Ovary (tissue), 7 donors: ENCODE measurements at regions not wholly inside any gene's neighbourhood (a gene's known extent, or its start where the extent isn't known, plus 50 kb on each side); places are given as distances from the start of the nearest gene placed in this dataset.

Experiments
- DNase-seq, 5 donors: peaks; one replicate each; pipeline ENCODE4 v3.0.0-alpha.2; 2019 to 2020
- H3K27ac ChIP-seq, 2 donors: fragments of 200-600 bp; one replicate each; pipeline versions ENCODE4 v1.5.1 to v1.8.0; 2019 to 2022
- H3K27me3 ChIP-seq: fragments of 200-600 bp; one replicate; pipeline ENCODE4 v1.8.0; 2022
- H3K36me3 ChIP-seq: fragments of 200-600 bp; sonication (generic); one replicate; pipeline ENCODE4 v1.5.1; 2019
- H3K4me1 ChIP-seq: one replicate; pipeline ENCODE4 v1.8.1; 2013; ENCODE audit warnings: mild to moderate bottlenecking, moderate library complexity; ENCODE audit not compliant: insufficient read depth
- H3K4me3 ChIP-seq: fragments of 200-600 bp; sonication (generic); one replicate; pipeline ENCODE4 v1.5.1; 2017
- H3K9me3 ChIP-seq, 2 donors: fragments of 200-600 bp in 1 of 2; sonication (generic) in 1 of 2; one replicate each; pipeline versions ENCODE4 v1.5.1 to v1.8.1; 2013 to 2019; ENCODE audit warnings: mild to moderate bottlenecking in 1 of 2, moderate library complexity in 1 of 2
- CTCF ChIP-seq, 3 donors: fragments of 450-650 bp in 2 of 3; fragments of 200-600 bp in 1 of 3; IDR thresholded peaks; one replicate each; pipeline versions ENCODE4 v1.5.1 to v1.8.0; 2016 to 2022; ENCODE audit warnings: antibody characterized with exemption in 3 of 3, mild to moderate bottlenecking in 1 of 3
- EP300 ChIP-seq: sonication (generic); formaldehyde crosslinking; IDR thresholded peaks from one replicate; pipeline ENCODE4 v1.6.1; 2017; ENCODE audit warnings: antibody characterized with exemption
- POLR2A ChIP-seq: fragments of 450-650 bp; IDR thresholded peaks from one replicate; pipeline ENCODE4 v1.6.1; 2017; ENCODE audit warnings: antibody characterized with exemption, mild to moderate bottlenecking, moderate library complexity
- WGBS, 3 donors: extraction: QIAGEN DNeasy Blood & Tissue Kit in 1 of 3; methylation state at CpG; one replicate each; pipeline versions ENCODE4 v1.1.5 to v1.1.7; 2013 to 2017; 5-methylcytosine and 5-hydroxymethylcytosine counted together
- intact Hi-C, 4 donors: fragments of 100-400 bp; cut with DNase I; formaldehyde crosslinking; loops; one replicate each; pipeline versions ENCODE4 v1.11.0 to v1.15.1; 2022 to 2023
- donor health status: DM: no; HTN: no; CAD: no; lungs with moderate emphysema.
- donor health status: DM: no; HTN: no; CAD: no.
- donor health status: Bipolar disorder and iron deficiency.
- donor health status: DM: no; HTN: no; CAD: no.
- donor health status: DM: yes; HTN: yes; CAD: no.

GRCh38 chr12:107253361-107253760 is 160.0 kb upstream of the CRY1 start:
- intact Hi-C loops = no loop called here
- 63 to 86% (median 85%) methylated on average over 1 of the region's 1 CpG for WGBS, 3 donors
- Histone ChIP-seq H3K27me3 (no peaks in the 10 kb centered on the region), H3K27ac (no peak overlapping the region), H3K4me3 (no peak overlapping the region), H3K36me3 (no peaks in the 10 kb centered on the region), H3K4me1 (no peaks in the 10 kb centered on the region), H3K9me3 (no peaks in the 10 kb centered on the region)
- TF ChIP-seq EP300 (no peak), POLR2A (no peak), CTCF (IDR thresholded peaks at IDR 0.05) (no peak)
- DNase-seq = no peak

GRCh38 chr12:107254258-107254856 is 161.0 kb upstream of the CRY1 start:
- TF ChIP-seq POLR2A (no peak), EP300 (no peak), CTCF (IDR thresholded peaks at IDR 0.05) (no peak)
- Histone ChIP-seq H3K27me3 (no peaks in the 10 kb centered on the region), H3K27ac (no peak overlapping the region), H3K4me3 (no peak overlapping the region), H3K4me1 (no peaks in the 10 kb centered on the region), H3K9me3 (no peaks in the 10 kb centered on the region), H3K36me3 (no peaks in the 10 kb centered on the region)
- WGBS, 3 donors = 43 to 64% (median 55%) methylated on average over 5 of the region's 5 CpGs
- intact Hi-C loops = no loop called here
- DNase-seq = no peak

GRCh38 chr12:107258780-107259179 is 165.4 kb upstream of the CRY1 start:
- Histone ChIP-seq H3K4me1 (no peaks in the 10 kb centered on the region), H3K9me3 (no peaks in the 10 kb centered on the region), H3K27ac (no peak overlapping the region), H3K4me3 (no peak overlapping the region), H3K27me3 (no peaks in the 10 kb centered on the region), H3K36me3 (no peaks in the 10 kb centered on the region)
- 67 to 77% (median 76%) methylated on average over 3 of the region's 3 CpGs for WGBS, 3 donors
- DNase-seq = no peak
- intact Hi-C loops = no loop called here
- no peak for TF ChIP-seq CTCF (IDR thresholded peaks at IDR 0.05)
- no peak for TF ChIP-seq EP300
- no peak for TF ChIP-seq POLR2A

GRCh38 chr12:107263980-107264379 is 170.6 kb upstream of the CRY1 start:
- TF ChIP-seq POLR2A (no peak), CTCF (IDR thresholded peaks at IDR 0.05) (no peak), EP300 (no peak)
- intact Hi-C loops = no loop called here
- DNase-seq = no peak
- Histone ChIP-seq H3K36me3 (no peaks in the 10 kb centered on the region), H3K9me3 (no peaks in the 10 kb centered on the region), H3K27me3 (no peaks in the 10 kb centered on the region), H3K4me1 (no peaks in the 10 kb centered on the region), H3K4me3 (no peak overlapping the region), H3K27ac (no peak overlapping the region)
